ENCODE measurements at regions not wholly inside any gene's neighbourhood (a gene's known extent, or its start where the extent isn't known, plus 50 kb on each side); places are given as distances from the start of the nearest gene placed in this dataset.

DNA sequence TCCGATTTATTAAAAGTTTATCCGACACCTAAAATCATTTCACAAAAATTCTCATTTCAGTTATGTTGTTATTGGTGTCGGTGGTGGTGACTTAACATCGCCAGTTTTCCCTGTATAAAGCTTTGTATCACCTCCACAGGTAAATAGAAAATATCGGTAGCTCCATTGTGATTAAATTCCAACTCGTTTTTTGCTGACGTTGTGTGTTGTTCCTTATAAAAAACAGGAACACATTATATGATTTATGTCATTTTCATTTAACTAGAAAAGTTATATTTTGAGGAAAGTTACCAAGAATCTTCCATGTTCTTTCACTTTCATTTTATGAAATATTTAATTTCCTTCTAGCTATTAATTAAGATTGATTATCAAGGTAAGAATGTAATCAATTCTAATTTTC is 635.9 kb downstream of the CDH18 start:
- no peak for DNase-seq (ENCODE audit: low read depth)

DNA sequence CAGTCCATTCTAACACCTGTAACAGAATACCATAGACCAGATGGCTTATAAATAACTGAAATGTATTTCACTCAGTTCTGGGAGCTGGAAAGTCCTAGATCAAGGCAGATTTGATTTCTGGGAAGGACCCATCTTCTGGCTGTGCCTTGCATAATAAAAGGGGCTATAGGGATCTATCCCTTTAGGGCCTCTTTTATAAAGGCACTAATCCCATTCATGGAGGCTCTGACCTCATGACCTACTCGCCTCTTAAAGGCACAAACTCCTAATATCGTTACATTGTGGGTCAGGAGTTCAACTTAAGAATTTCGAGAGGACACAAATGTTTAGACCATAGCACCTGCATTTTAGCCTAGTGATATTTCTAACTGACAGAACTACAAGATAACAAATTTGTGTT is 619.0 kb downstream of the CDH18 start:
- DNase-seq (ENCODE audit: low read depth): no peak

DNA sequence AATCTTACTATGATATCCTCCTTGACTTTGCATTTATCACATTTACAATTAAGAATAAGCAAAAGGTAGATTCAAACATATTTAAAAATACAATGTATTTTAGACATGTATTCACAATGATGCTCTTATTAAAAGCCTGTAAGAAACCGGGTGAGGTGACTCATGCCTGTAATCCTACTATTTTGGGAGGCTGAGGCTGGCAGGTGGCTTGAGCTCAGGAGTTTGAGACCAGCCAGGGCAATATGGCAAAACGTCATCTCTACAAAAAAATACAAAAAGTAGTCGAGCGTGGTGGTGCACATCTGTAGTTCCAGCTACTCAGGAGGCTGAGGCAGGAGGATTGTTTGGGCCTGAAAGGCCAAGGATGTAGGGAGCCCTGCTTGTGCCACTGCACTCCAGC is 618.4 kb downstream of the CDH18 start:
- no peak for DNase-seq (ENCODE audit: low read depth)

DNA sequence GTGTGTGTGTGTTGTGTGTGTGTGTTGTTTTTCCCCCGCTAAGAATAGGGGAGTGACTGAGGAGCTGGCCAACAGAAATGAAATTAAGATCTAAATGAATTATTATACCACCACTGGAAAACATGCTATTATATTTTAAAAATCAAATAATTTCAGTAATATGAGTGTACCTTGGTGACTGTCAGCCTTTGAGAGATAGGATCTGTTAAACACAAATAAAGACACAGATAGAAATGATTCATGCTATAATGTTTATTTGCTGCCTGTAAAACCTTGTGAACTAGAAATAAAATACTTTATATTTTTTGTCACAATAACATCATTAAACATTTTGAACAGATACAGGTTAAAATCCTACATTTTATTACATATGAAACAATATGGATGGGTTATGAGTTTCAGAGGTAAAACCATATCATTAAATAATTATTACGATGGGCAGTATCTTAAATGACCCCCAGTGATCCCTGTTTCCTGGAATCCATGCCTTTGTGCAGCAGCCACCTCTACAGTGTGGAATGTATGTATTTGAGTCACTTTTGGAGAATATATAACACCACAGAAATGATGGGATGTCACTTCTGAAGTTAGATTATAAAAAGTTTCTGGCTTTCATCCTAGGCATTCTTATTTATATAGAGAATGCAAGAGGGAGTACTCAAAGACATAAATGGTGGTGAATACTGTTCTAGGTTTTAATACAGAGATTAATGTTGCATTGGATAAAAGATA is 617.2 kb downstream of the CDH18 start:
- no peak for DNase-seq (ENCODE audit: low read depth)

DNA sequence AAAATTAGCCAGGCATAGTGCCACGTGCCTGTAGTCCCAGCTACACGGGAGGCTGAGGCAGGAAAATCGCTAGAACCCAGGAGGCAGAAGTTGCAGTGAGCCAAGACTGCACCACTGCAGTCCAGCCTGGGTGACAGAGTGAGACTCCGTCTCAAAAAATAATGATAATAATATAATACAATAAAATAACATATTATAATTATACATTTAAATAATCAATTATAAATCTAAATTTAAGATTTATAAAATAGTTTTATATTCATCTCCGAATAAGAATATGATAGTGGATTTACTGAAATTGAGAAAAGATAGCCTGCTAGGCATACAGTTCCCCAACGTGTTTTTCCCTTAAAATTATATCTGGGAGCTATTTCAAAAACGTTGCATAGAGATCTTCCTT is 599.6 kb downstream of the CDH18 start:
- DNase-seq (ENCODE audit: low read depth): no peak

DNA sequence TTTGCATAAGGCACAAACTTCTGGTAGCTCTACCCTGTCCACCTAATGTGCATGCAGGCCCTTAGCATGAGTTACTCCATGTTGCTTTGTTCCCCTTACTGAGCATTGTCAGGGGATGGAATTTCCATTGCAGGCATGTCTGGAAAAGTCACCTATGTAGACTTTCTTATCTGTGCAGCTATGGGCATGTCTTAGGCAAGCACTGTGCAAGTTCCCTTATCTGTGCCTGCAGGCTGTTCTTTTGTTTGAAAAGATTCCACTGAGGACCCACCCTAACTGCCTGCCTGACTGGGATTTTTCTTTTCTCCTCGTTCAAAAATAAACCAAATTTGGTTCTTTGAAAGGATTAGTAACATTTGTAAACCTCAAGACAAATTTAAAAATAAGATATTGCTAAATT is 587.0 kb downstream of the CDH18 start:
- DNase-seq (ENCODE audit: low read depth): no peak

DNA sequence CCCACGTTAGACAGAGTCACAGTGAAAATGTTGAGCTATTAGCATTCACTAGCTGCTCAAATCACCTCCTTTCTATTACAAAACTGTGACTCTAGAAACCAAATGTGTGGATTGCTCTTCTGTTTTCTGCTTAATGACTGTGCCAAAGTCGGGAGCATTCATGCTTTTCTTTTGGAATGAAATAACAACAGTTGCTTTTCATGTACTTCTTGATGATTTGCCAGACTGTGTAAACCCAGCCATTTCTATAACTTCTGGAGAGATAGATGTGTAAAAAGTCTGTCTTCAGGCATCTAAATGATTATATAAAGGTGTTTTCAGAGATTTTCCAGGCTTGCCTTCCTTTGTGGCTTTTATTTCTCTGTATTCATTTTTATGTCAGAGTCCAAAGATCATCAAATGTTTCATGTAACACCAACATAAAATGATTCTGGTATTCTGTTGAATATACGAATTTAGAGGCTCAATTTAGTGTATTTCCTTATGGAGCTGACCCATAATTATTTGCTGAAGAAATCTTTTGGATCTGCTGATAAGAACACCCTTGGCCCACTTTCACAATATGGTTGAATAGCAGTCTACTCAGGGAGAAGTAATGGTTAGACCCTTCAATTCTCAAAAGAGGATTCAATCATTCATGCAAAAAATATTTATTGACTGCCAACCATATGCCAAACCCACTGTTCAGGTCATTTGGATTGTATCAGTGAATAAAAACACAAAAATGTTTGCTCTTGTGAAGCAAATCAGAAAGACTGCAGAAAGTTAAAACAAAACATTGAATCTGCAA is 581.2 kb downstream of the CDH18 start:
- DNase-seq (ENCODE audit: low read depth): no peak

DNA sequence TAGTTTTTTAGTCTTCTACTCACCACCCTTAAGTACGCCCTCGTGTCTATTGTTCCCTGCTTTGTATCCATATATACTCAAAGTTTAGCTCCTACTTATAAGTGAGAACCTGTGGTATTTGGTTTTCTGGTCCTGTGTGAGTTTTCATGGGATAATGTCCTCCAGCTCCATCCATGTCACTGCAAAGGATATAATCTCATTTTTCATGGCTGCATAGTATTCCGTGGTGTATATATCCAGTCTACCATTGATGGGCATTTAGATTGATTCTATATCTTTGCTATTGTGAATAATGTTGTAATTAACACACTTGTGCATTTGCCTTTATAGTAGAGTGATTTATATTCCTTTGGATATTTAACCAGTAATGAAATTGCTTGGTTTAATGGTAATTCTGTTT is 579.9 kb downstream of the CDH18 start:
- no peak for DNase-seq (ENCODE audit: low read depth)

DNA sequence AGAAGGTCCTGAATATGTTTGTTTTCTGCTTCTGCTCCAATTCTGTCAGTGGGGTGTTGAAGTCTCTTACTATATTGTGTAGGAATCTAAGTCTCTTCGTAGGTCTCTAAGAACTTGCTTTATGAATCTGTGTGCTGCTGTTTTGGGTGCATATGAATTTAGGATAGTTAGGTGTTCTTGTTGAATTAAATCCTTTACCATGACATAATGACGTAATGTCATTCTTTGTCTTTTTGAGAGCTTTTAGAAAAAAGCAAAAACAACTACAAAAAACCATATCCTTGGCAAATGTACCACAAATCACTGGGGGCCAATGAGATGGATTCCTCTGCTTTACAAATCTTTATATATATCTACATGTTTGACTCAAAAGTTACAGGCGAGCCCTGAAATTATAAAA is 576.1 kb downstream of the CDH18 start:
- no peak for DNase-seq (ENCODE audit: low read depth)

Data from stimulated activated CD4-positive, alpha-beta T cell treated with anti-CD3 and anti-CD28 coated beads, Interleukin-2, amount 100 ng/mL, for 4 hours (primary cell).